Activated CD4-positive, CD25-positive, alpha-beta regulatory T cell treated with anti-CD3 and anti-CD28 coated beads, Interleukin-2, amount 50 U/mL, for 72 hours (primary cell): ENCODE measurements at regions not wholly inside any gene's neighbourhood (a gene's known extent, or its start where the extent isn't known, plus 50 kb on each side); places are given as distances from the start of the nearest gene placed in this dataset.

Experiments
- DNase-seq: peaks from one replicate; pipeline ENCODE4 v3.0.0; 2021

DNA sequence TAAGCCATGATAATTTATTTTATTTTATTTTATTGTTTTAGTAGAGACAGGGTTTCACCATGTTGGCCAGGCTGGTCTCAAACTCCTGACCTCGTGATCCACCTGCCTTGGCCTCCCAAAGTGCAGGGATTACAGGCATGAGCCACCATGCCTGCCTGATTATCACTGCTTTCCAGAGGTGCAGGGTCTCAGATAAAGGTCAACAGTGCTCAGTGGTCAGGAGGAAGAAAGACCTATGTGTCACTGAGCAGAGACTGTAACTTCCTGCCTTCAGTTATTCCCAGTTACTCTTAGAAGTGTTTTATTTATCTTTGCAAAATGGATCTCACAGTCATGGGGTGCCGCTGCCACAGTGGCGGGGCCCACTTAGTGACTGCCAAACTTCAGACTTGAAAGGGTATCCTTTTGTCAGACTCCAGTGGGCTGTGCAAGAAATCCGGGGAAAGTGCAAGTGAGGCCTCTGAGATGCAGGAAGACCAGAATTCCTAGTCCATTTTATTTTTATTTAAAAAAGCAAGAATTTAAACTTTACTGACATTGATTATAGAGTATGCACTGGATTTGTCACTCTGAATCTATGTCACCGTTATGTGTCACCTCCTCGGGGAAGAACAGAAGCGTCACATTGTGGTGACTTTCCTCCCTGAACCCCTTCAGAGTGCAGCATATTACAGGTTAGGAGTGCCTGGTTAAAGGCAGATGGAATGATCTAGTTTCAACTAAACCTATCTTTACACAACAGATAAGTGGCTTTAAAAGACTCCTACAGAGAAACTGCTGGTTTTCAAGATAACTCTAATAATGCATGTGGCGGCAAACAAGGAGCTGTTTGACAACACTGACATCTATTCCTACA, 59.1 kb upstream of the BICD1 start:
- DNase-seq, result no peak

DNA sequence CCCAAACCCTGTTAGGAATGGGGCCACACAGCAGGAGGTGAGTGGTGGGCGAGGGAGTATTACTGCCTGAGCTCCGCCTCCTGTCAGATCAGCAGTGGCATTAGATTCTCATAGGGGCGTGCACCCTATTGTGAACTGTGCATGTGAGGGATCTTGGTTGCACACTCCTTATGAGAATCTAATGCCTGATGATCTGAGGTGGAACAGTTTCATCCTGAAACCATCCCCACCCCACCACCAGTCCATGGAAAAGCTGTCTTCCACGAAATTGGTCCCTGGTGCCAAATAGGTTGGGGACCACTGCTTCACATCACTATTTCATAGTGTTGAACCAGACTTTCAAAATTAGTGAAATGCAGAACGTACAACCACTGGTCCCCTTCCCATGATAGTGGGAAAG, 57.9 kb upstream of the BICD1 start:
- no peak for DNase-seq

DNA sequence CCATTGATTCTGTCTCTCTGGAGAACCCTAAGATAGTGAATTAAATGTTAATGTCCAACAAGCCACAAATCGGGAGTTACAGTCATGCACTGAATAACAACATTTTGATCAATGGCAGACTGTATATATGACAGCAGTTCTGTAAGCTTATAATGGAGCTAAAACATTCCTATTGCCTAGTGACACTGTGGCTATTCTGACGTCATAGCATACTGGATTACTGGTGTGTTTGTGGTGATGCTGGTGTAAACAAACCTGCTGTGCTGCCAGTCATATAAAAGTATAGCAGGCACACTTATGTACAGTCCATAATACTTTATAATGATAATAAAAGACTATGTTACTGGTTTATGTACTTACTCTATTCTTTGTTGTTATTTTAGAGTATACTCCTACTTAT, 56.7 kb upstream of the BICD1 start:
- DNase-seq, result no peak

DNA sequence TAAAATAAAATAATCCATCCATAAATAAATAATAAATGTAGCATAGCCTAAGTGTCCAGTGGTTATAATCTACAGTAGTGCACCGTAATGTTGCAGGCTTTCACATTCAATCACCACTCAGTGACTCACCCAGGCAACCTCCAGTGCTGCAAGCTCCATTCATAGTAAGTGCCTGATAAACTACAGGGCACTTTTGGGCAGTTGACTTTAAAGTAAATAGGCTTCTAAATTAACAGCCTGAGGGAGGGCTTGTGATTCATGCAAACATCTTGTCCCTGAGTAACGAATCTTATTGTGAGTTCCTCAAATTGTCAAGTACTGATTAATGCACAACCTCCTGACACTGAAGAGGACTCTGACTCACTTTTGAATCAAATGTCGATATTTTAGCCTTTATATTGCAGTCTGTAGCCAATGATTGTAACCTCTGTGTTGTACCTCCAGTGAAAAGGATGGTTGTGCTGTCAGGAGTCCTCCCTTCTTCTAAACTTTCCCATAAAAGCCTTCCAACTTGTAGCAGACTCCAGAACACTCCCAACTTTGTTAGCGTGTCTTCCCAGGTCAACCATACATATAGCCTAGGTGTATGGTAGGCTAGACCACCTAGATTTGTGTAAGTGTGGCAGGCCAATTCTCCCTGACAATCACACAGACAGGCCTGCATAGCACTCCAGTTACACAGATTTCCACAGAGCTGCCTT, 55.0 kb upstream of the BICD1 start:
- DNase-seq, result no peak

DNA sequence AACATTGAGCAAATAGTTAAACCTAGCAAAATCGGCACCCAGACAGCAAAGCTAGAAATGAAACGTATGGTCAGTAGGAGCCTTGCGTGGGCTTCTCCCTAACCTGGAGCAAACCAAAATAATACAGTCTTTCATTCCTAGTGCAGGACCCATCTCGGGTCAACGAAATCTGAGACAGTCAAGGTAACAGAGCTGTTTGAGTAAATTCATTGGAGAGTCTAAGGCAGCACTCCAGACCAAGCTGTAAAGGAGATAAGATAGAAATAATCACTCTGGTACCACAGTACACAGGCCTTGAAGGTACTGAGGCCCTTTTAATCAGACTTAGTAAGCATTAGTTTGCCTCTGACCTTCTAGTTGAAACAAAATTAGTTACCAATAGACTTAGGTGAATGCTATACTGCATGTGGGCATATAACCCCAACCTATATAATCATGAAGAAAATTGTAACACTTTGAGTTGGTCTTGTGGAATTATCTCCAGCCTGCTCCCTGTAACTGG, 54.4 kb upstream of the BICD1 start:
- DNase-seq, result no peak

DNA sequence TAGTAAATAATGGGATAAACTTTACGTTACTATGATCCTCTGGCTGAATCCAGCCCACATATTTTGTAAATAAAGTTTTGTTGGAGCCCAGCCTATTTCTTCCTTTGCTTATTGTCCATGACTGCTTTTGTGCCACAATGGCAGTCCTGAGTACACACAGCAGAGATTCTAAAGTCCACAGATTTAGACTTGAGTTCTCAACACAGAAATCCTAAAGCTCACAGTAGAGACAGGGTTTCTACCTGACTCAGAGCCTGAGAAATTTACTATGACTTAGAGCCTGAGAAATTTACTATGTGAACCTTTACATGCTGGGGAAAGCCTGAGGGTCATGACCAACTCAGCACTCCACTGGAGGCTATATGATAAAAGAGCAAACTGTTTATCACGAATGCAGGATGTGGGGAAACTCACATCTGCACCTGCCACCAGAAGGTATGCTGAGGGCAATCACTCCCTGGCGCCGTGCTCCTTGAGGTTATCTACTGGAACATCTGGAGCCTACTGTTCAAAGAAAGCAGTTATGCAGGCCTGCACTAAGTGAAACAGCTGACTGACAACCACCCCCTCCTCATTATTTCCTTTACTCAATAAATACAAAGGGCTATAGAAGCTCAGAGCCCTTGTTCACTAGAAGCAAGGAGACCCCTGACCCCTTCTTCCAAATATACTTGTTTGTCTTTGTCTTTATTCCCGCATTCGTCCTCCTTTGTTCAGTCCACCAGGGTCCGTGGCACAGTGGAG, 52.6 kb upstream of the BICD1 start:
- no peak for DNase-seq
